ENCODE measurements at regions not wholly inside any gene's neighbourhood (a gene's known extent, or its start where the extent isn't known, plus 50 kb on each side); places are given as distances from the start of the nearest gene placed in this dataset.

- no peak for DNase-seq (ENCODE audit: low spot score)
These were observed 322.9 kb downstream of the DYSF start for GRCh38 chr2:71776227-71776626.

- no peak for DNase-seq (ENCODE audit: low spot score)
These were observed 319.9 kb downstream of the DYSF start for GRCh38 chr2:71773218-71773617.

- no peak for DNase-seq (ENCODE audit: low spot score)
These were observed 319.3 kb downstream of the DYSF start for GRCh38 chr2:71772510-71773172.

- DNase-seq (ENCODE audit: low spot score) = no peak
These were observed 314.3 kb downstream of the DYSF start for GRCh38 chr2:71767663-71768062.

GRCh38 chr2:71759060-71759459, 305.7 kb downstream of the DYSF start:
- no peak for DNase-seq (ENCODE audit: low spot score)

GRCh38 chr2:71757351-71757750, 304.0 kb downstream of the DYSF start:
- DNase-seq (ENCODE audit: low spot score) = no peak

GRCh38 chr2:71756280-71756906, 303.0 kb downstream of the DYSF start:
- no peak for DNase-seq (ENCODE audit: low spot score)

- DNase-seq (ENCODE audit: low spot score) = no peak
These were observed 298.2 kb downstream of the DYSF start for GRCh38 chr2:71751590-71751989.

- DNase-seq (ENCODE audit: low spot score) = no peak
These were observed 296.3 kb downstream of the DYSF start for GRCh38 chr2:71749671-71750101.

GRCh38 chr2:71748227-71748626, 294.9 kb downstream of the DYSF start:
- DNase-seq (ENCODE audit: low spot score) = no peak

GRCh38 chr2:71747559-71747958, 294.2 kb downstream of the DYSF start:
- DNase-seq (ENCODE audit: low spot score) = no peak

GRCh38 chr2:71746946-71747501, 293.7 kb downstream of the DYSF start:
- no peak for DNase-seq (ENCODE audit: low spot score)

GRCh38 chr2:71744781-71745180, 291.4 kb downstream of the DYSF start:
- DNase-seq (ENCODE audit: low spot score) = no peak

- DNase-seq (ENCODE audit: low spot score) = no peak
These were observed 290.8 kb downstream of the DYSF start for GRCh38 chr2:71743995-71744675.

GRCh38 chr2:71742953-71743601, 289.7 kb downstream of the DYSF start:
- DNase-seq (ENCODE audit: low spot score) = no peak

GRCh38 chr2:71736986-71737385, 283.6 kb downstream of the DYSF start:
- DNase-seq (ENCODE audit: low spot score) = no peak

- no peak for DNase-seq (ENCODE audit: low spot score)
These were observed 282.9 kb downstream of the DYSF start for GRCh38 chr2:71736091-71736861.

All from hematopoietic multipotent progenitor cell treated with erythropoietin and hydrocortisone succinate and interleukin-3 and kit ligand, for 17 days (in vitro differentiated cells).